CD14-positive monocyte (primary cell): ENCODE measurements at regions not wholly inside any gene's neighbourhood (a gene's known extent, or its start where the extent isn't known, plus 50 kb on each side); places are given as distances from the start of the nearest gene placed in this dataset.

ENCODE experiments used
- DNase-seq, 3 donors: peaks; one replicate each; pipeline ENCODE4 v3.0.0-alpha.2; 2011 to 2022
- H2AFZ ChIP-seq: 2 replicates; pipeline ENCODE4 v1.6.0; 2012; ENCODE audit warnings: mild to moderate bottlenecking, low read depth, low read length, inconsistent platforms; ENCODE audit not compliant: insufficient read depth, poor library complexity, severe bottlenecking
- H3K27ac ChIP-seq, 2 donors: 1 replicate in 1 of 2; 2 replicates in 1 of 2; pipeline ENCODE4 v1.5.1; 2012 to 2013; ENCODE audit warnings: low read length in 2 of 2, control low read depth in 1 of 2, inconsistent platforms in 1 of 2, low read depth in 1 of 2, mild to moderate bottlenecking in 1 of 2
- H3K27me3 ChIP-seq, 2 donors: one replicate each; pipeline versions ENCODE4 v1.6.0 to v1.6.1; 2011 to 2013; ENCODE audit warnings: low read length in 2 of 2; ENCODE audit not compliant: control insufficient read depth in 2 of 2, insufficient read depth in 2 of 2
- H3K36me3 ChIP-seq, 2 donors: replicated peaks in 1 of 2; 1 replicate in 1 of 2; 2 replicates in 1 of 2; pipeline versions ENCODE4 v1.5.1 to v1.6.1; 2012 to 2013; ENCODE audit warnings: low read length in 2 of 2, control low read depth in 1 of 2, inconsistent platforms in 1 of 2, mild to moderate bottlenecking in 1 of 2; ENCODE audit not compliant: insufficient read depth in 2 of 2, control insufficient read depth in 1 of 2
- H3K4me1 ChIP-seq, 2 donors: 1 replicate in 1 of 2; 2 replicates in 1 of 2; pipeline versions ENCODE4 v1.5.1 to v1.6.1; 2012 to 2013; ENCODE audit warnings: low read length in 2 of 2, control low read depth in 1 of 2, inconsistent platforms in 1 of 2, mild to moderate bottlenecking in 1 of 2, moderate library complexity in 1 of 2; ENCODE audit not compliant: insufficient read depth in 2 of 2, control insufficient read depth in 1 of 2
- H3K4me2 ChIP-seq: replicated peaks from 2 replicates; pipeline ENCODE3; 2012; ENCODE audit warnings: low read length, moderate library complexity, mild to moderate bottlenecking; ENCODE audit not compliant: poor library complexity, severe bottlenecking; ENCODE audit errors: extremely low read depth
- H3K4me3 ChIP-seq, 3 experiments: fragments of 200-600 bp in 1 of 3; sonication (generic) in 1 of 3; replicated peaks in 1 of 3; 1 replicate in 2 of 3; 2 replicates in 1 of 3; pipeline ENCODE4 v1.5.1; 2011 to 2013; ENCODE audit warnings: low read length in 3 of 3, mild to moderate bottlenecking in 3 of 3, control low read depth in 2 of 3, low read depth in 2 of 3, inconsistent platforms in 1 of 3, moderate library complexity in 1 of 3
- H3K79me2 ChIP-seq: 2 replicates; pipeline ENCODE4 v1.6.0; 2012; ENCODE audit warnings: mild to moderate bottlenecking, control low read depth, inconsistent platforms, low read length, moderate library complexity; ENCODE audit not compliant: insufficient read depth
- H3K9ac ChIP-seq: 2 replicates; pipeline ENCODE4 v1.6.0; 2017; ENCODE audit warnings: low read length, mild to moderate bottlenecking; ENCODE audit not compliant: insufficient read depth, poor library complexity, severe bottlenecking
- H3K9me3 ChIP-seq, 2 donors: replicated peaks in 1 of 2; 1 replicate in 1 of 2; 2 replicates in 1 of 2; pipeline versions ENCODE4 v1.5.1 to v1.6.1; 2012 to 2013; ENCODE audit warnings: low read length in 2 of 2, control low read depth in 1 of 2; ENCODE audit not compliant: control insufficient read depth in 1 of 2, insufficient read depth in 1 of 2
- H4K20me1 ChIP-seq: 2 replicates; pipeline ENCODE4 v1.6.0; 2012; ENCODE audit warnings: mild to moderate bottlenecking, low read length, control low read depth, moderate library complexity; ENCODE audit not compliant: insufficient read depth
- H3K27ac Mint-ChIP-seq, 7 donors: one replicate each; pipeline ENCODE4 v1.8.0; 2020; ENCODE audit warnings: mild to moderate bottlenecking in 7 of 7, mixed read lengths in 7 of 7, moderate library complexity in 6 of 7, inconsistent platforms in 2 of 7
- H3K27me3 Mint-ChIP-seq, 3 donors: one replicate each; pipeline ENCODE4 v1.8.0; 2021 to 2022; ENCODE audit warnings: low read depth in 3 of 3, mild to moderate bottlenecking in 3 of 3, mixed read lengths in 3 of 3, moderate library complexity in 3 of 3, inconsistent platforms in 1 of 3
- H3K36me3 Mint-ChIP-seq, 2 donors: one replicate each; pipeline ENCODE4 v1.8.0; 2020; ENCODE audit warnings: mixed read lengths in 2 of 2, inconsistent platforms in 1 of 2, mild to moderate bottlenecking in 1 of 2
- H3K4me1 Mint-ChIP-seq: one replicate; pipeline ENCODE4 v1.8.0; 2020; ENCODE audit warnings: mild to moderate bottlenecking, mixed read lengths
- H3K4me3 Mint-ChIP-seq, 2 donors: one replicate each; pipeline ENCODE4 v1.8.0; 2020; ENCODE audit warnings: mild to moderate bottlenecking in 2 of 2, mixed read lengths in 2 of 2, moderate library complexity in 1 of 2
- H3K9me3 Mint-ChIP-seq, 7 donors: one replicate each; pipeline ENCODE4 v1.8.0; 2020 to 2022; ENCODE audit warnings: mixed read lengths in 7 of 7, mild to moderate bottlenecking in 6 of 7, moderate library complexity in 6 of 7, inconsistent platforms in 2 of 7
- WGBS: methylation state at CpG from one replicate; pipeline ENCODE4 v1.1.5; 2013; ENCODE audit warnings: missing lambda C conversion rate; ENCODE audit not compliant: insufficient coverage; 5-methylcytosine and 5-hydroxymethylcytosine counted together
- intact Hi-C, 2 donors: fragments of 100-400 bp; cut with micrococcal nuclease; formaldehyde crosslinking; loops; one replicate each; pipeline versions ENCODE4 v1.15.0 to v1.15.1; 2023
- TF ChIP-seq, protein P1 (sequence below): fragments of 200-600 bp; IDR thresholded peaks from one replicate; pipeline ENCODE4 v1.8.0; 2022; ENCODE audit warnings: antibody characterized with exemption, mild to moderate bottlenecking

- no peak overlapping the region for H3K4me3 Mint-ChIP-seq
Measured at GRCh38 chr22:48896766-48897644, 930.7 kb downstream of the BRD1 start.

More at GRCh38 chr22:48896766-48897644, 930.7 kb downstream of the BRD1 start:
- Histone ChIP-seq H3K4me1 (no peaks in the 10 kb centered on the region), H3K27ac (no peak overlapping the region), H3K4me3 (no peak overlapping the region), H3K9ac (no peak overlapping the region), H3K79me2 (no peaks in the 10 kb centered on the region), H3K4me2 (no peak overlapping the region), H3K27me3 (no peaks in the 10 kb centered on the region), H4K20me1 (no peaks in the 10 kb centered on the region), H3K36me3 (no peaks in the 10 kb centered on the region), H3K9me3 (no peaks in the 10 kb centered on the region), H2AFZ (no peak overlapping the region)
- 84% methylated on average over 27 of the region's 33 CpGs for WGBS
- no peak for DNase-seq
- TF ChIP-seq, protein P1, sequence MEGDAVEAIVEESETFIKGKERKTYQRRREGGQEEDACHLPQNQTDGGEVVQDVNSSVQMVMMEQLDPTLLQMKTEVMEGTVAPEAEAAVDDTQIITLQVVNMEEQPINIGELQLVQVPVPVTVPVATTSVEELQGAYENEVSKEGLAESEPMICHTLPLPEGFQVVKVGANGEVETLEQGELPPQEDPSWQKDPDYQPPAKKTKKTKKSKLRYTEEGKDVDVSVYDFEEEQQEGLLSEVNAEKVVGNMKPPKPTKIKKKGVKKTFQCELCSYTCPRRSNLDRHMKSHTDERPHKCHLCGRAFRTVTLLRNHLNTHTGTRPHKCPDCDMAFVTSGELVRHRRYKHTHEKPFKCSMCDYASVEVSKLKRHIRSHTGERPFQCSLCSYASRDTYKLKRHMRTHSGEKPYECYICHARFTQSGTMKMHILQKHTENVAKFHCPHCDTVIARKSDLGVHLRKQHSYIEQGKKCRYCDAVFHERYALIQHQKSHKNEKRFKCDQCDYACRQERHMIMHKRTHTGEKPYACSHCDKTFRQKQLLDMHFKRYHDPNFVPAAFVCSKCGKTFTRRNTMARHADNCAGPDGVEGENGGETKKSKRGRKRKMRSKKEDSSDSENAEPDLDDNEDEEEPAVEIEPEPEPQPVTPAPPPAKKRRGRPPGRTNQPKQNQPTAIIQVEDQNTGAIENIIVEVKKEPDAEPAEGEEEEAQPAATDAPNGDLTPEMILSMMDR = no peak
- Mint-ChIP-seq H3K36me3 (no peaks in the 10 kb centered on the region), H3K9me3 (peaks cover 0 to under 1% (median 0%) of the 10 kb centered on the region in 7 donors), H3K27me3 (peaks cover 2 to 4% (median 4%) of the 10 kb centered on the region in 3 donors), H3K27ac (no peak overlapping the region), H3K4me1 (no peaks in the 10 kb centered on the region)
- intact Hi-C loops = no loop called here
